Loucy (cell line): ENCODE measurements at regions not wholly inside any gene's neighbourhood (a gene's known extent, or its start where the extent isn't known, plus 50 kb on each side); places are given as distances from the start of the nearest gene placed in this dataset.

Experiments
- EZH2phosphoT487 ChIP-seq: fragments of 200-600 bp; IDR thresholded peaks from 2 replicates; pipeline ENCODE4 v1.6.1; 2018; ENCODE audit warnings: antibody characterized with exemption, mild to moderate bottlenecking, moderate library complexity, borderline replicate concordance
- TF ChIP-seq, protein P1 (sequence below): fragments of 200-600 bp; sonication (generic); conservative IDR thresholded peaks from 2 replicates; pipeline ENCODE4 v1.5.1; 2014; ENCODE audit warnings: mild to moderate bottlenecking, antibody characterized with exemption, low read length

DNA sequence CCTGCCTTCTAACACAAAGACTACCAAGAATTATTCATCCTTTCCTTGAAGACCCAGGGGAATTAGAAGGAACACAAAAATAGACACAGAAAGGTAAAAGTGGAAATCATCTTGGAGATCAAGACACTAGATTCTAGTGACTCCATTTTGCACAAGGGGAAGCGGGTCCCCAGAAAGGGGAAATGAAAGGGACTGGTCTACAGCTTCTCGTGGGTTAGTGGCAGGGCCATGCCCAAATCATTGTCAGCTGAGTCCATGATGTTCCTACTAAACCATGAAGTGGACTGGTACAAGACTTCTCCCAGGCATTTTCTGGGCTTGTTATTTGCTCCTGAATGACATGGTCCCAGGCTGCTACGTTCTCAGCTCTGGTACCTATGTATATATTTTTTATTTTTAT, 230.7 kb upstream of the TPRG1 start:
- TF ChIP-seq, protein P1, sequence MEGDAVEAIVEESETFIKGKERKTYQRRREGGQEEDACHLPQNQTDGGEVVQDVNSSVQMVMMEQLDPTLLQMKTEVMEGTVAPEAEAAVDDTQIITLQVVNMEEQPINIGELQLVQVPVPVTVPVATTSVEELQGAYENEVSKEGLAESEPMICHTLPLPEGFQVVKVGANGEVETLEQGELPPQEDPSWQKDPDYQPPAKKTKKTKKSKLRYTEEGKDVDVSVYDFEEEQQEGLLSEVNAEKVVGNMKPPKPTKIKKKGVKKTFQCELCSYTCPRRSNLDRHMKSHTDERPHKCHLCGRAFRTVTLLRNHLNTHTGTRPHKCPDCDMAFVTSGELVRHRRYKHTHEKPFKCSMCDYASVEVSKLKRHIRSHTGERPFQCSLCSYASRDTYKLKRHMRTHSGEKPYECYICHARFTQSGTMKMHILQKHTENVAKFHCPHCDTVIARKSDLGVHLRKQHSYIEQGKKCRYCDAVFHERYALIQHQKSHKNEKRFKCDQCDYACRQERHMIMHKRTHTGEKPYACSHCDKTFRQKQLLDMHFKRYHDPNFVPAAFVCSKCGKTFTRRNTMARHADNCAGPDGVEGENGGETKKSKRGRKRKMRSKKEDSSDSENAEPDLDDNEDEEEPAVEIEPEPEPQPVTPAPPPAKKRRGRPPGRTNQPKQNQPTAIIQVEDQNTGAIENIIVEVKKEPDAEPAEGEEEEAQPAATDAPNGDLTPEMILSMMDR, result no peak
- no peak for TF ChIP-seq EZH2phosphoT487
